Omental fat pad (tissue), 3 donors: ENCODE measurements at regions not wholly inside any gene's neighbourhood (a gene's known extent, or its start where the extent isn't known, plus 50 kb on each side); places are given as distances from the start of the nearest gene placed in this dataset.

Source experiments
- ATAC-seq: fragments of 150-250 bp; one replicate; pipeline ENCODE4 v1.9.1; 2016; ENCODE audit warnings: mild to moderate bottlenecking, moderate library complexity; ENCODE audit not compliant: low FRiP score
- DNase-seq: peaks from one replicate; pipeline ENCODE4 v3.0.0-alpha.2; 2019; ENCODE audit warnings: low spot score
- TF ChIP-seq, protein P1 (sequence below), 3 donors: fragments of 450-650 bp; IDR thresholded peaks; one replicate each; pipeline ENCODE4 v1.5.1; 2016 to 2017; ENCODE audit warnings: antibody characterized with exemption in 3 of 3, mild to moderate bottlenecking in 3 of 3, moderate library complexity in 2 of 3

DNA sequence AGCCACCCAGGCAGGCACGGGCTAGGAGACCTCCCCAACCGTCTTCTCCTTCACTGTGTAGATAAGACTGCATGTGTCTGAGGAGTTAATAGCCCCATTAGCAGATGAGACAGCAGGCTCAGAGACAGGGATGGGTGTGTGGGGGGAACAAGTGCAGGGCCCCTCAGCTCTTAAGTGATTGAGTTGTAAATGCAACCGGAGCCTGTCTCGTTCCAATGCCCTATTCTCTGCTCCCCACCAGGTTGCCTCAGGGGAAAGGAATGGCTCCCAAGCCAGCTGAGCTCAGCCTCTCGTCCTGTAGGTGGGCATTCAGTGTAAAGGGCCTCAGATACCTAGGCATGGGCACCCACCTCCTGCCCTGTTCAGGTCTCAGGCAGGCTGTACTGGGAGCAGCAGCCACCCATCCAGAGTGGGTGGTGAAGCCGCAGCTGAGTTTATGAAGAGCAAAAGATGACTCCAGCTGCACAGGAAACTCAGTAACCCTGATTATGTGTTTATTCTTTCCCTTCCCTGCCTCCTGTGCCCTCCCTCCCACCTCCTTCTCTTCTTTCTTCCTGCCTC is 87.3 kb downstream of the PJA1 start:
- TF ChIP-seq, protein P1, sequence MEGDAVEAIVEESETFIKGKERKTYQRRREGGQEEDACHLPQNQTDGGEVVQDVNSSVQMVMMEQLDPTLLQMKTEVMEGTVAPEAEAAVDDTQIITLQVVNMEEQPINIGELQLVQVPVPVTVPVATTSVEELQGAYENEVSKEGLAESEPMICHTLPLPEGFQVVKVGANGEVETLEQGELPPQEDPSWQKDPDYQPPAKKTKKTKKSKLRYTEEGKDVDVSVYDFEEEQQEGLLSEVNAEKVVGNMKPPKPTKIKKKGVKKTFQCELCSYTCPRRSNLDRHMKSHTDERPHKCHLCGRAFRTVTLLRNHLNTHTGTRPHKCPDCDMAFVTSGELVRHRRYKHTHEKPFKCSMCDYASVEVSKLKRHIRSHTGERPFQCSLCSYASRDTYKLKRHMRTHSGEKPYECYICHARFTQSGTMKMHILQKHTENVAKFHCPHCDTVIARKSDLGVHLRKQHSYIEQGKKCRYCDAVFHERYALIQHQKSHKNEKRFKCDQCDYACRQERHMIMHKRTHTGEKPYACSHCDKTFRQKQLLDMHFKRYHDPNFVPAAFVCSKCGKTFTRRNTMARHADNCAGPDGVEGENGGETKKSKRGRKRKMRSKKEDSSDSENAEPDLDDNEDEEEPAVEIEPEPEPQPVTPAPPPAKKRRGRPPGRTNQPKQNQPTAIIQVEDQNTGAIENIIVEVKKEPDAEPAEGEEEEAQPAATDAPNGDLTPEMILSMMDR (IDR thresholded peaks at IDR 0.05): no peak
- DNase-seq: peak; percentile 15

DNA sequence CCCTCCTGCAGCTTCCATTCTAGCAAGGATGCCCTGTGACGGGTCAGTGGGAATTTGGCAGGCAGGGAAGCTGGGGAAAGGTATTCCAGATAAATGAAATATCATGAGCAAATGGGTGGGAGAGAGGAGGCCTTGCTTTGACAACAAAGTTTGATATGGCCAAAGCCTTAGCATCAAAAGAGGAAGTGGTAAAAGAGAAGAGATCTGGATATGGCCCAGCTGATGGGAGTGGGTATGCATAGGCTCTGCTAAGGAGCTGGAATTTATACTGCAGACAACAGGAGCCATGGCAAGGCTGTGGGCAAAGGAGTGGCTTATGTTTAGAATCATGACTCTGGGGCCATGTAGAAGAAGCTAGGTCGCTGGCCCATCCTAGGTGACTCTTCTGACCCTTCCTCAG is 89.2 kb downstream of the PJA1 start:
- TF ChIP-seq, protein P1 (IDR thresholded peaks at IDR 0.05): no peak
- no peak for ATAC-seq
- DNase-seq: no peak

More for the DNA sequence above, 87.3 kb downstream of the PJA1 start:
- ATAC-seq: no peak

DNA sequence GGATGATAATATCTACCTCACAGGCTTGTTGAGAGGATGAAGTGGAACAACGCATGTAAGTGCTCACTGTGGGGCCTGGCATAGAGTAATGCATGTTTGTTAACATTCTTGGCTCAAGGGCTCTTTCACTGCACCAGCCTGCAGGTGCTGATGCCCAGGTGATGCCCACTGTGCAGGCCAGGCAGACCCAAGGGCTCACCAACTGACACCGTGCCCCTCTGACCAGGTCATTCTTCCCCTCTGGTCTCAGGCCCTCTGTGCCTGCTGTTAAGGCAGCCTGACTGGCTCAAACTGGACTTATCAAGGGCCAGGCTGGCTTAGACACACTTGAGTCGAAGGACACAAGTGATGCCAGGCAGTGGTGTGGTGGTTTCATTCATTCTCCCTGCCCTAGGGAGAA is 90.5 kb downstream of the PJA1 start:
- no peak for ATAC-seq
- TF ChIP-seq, protein P1 (IDR thresholded peaks at IDR 0.05): no peak
- DNase-seq: no peak

DNA sequence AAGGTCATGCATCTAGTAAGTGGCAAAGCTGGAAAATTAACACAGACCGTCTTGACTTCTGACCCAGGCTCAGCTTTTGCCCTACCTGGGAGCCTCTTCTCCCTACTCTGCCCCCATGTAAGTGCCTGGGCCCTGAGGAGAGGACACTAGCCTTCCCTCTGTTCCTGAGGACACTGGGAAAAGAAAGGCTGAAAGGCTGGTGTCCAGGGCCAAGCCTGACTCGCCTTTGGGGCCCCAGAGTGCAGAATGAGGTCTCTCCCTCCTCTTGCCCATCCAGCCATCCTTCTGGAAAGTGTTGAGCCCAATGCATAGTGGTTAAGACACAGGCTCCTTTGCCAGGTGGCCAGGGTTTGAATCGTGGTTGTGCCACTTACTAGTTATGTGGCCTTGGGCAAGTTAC is 91.5 kb downstream of the PJA1 start:
- ATAC-seq: no peak
- TF ChIP-seq, protein P1 (IDR thresholded peaks at IDR 0.05): no peak
- DNase-seq: no peak

DNA sequence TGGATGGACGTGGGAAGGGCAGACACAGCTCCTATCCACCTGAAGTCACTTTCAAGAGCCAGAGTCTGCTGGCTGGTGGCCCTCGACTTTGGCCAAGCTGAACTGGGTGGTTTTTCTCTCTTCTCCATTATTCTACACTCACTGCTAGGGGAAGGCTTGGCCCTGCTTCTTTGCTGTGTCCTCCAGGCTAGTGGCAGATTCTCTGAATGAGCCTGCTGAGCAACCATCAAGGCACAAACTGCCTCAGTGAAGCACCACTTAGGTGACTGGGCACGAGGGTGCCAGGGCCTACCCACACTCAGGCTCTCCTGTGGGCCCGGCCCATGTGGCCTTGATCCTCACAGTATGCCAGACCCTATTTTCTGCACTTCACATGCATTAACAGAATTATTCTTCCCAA is 92.0 kb downstream of the PJA1 start:
- TF ChIP-seq, protein P1 (IDR thresholded peaks at IDR 0.05): no peak
- no peak for DNase-seq
- ATAC-seq: no peak

DNA sequence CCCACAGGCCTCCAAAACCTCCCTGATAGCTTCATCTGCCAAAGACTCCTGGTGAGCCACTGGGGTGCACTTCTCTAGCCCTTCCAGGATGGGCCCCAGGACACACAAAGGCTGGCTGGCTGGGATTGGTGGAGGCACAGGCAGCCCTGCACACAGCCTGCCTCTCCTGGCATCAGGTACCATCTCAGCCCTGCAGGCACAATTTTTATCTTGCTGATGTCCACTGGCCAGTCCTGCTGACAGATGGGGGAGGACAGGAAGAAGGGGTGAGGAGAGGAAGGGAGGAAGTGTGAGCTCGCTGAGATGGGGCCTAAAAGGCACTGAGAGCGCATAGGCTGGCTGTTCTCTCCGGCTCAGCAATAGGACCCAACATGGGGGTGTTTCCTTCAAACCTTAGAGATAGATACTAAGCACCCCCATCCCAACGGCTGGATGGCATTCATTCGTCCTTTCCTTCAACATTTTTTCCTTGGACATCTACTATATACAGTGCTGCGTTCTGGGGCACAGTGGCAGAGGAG is 92.7 kb downstream of the PJA1 start:
- ATAC-seq (no peak), DNase-seq (no peak)
- TF ChIP-seq, protein P1 (IDR thresholded peaks at IDR 0.05): no peak

DNA sequence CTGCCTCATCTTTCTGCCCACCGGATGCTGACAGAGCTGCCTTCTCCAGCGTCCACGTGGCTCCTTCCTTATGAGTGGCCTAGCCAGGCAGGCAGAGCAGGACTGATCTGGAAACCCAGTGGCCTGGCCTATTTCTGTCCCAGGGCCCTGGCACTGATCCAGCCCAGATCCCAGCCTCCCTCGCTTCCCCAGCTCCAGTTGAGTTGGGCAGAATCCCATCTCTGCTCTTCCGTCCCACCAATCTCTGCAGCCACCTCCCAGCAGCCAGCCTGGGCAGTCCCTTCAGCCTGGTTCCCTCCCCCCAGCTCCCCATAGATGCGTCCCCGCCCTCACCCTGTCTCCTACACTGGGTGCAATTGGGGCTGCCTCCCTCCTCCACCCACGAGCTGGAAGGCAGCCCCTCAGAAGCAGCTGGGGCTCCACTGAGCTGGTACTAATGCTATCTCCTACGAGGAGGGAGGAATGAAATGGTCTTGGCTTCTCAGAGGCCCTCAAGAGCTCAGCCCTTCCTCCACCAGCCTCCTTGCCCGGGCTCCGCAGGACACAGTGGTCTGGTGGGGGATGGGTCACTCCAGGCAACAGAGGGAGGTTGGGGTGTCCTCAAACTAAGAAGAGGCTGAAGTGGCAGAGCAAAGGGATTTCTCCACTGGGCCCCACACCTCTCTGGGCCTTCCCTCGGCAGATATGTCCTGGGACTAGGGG is 94.2 kb downstream of the PJA1 start:
- DNase-seq: peak; percentile 23
- ATAC-seq: no peak
- TF ChIP-seq, protein P1 (IDR thresholded peaks at IDR 0.05): no peak
